Smooth muscle cell (in vitro differentiated cells): ENCODE measurements at regions not wholly inside any gene's neighbourhood (a gene's known extent, or its start where the extent isn't known, plus 50 kb on each side); places are given as distances from the start of the nearest gene placed in this dataset.

ENCODE experiments used
- DNase-seq: peaks from one replicate; lab custom pipeline; 2025; ENCODE audit not compliant: unreplicated experiment; lab: John Stamatoyannopoulos, UW
- H2AFZ ChIP-seq: fragments of 200-600 bp; sonication (generic); 2 replicates; pipeline ENCODE4 v1.6.0; 2016; ENCODE audit warnings: antibody characterized with exemption, low read depth, mild to moderate bottlenecking
- H3F3A ChIP-seq: fragments of 200-600 bp; sonication (generic); 2 replicates; pipeline ENCODE4 v1.6.0; 2017; ENCODE audit warnings: antibody characterized with exemption, low read depth
- H3K27ac ChIP-seq: fragments of 200-600 bp; sonication (generic); 2 replicates; pipeline ENCODE4 v1.5.1; 2016; ENCODE audit warnings: low read depth, mild to moderate bottlenecking
- H3K27me3 ChIP-seq: fragments of 200-600 bp; sonication (generic); 2 replicates; pipeline ENCODE4 v1.6.1; 2016; ENCODE audit warnings: low read depth, mild to moderate bottlenecking
- H3K36me3 ChIP-seq: fragments of 200-600 bp; sonication (generic); 2 replicates; pipeline ENCODE4 v1.5.1; 2016; ENCODE audit warnings: low read depth
- H3K4me1 ChIP-seq: fragments of 200-600 bp; sonication (generic); 2 replicates; pipeline ENCODE4 v1.5.1; 2016; ENCODE audit warnings: low read depth
- H3K4me2 ChIP-seq: fragments of 200-600 bp; sonication (generic); 2 replicates; pipeline ENCODE4 v1.6.0; 2016; ENCODE audit warnings: mild to moderate bottlenecking
- H3K4me3 ChIP-seq: fragments of 200-600 bp; sonication (generic); 2 replicates; pipeline ENCODE4 v1.5.1; 2016; ENCODE audit warnings: mild to moderate bottlenecking
- H3K79me2 ChIP-seq: fragments of 200-600 bp; sonication (generic); 2 replicates; pipeline ENCODE4 v1.6.0; 2016; ENCODE audit warnings: low read depth, mild to moderate bottlenecking
- H3K9ac ChIP-seq: fragments of 200-600 bp; sonication (generic); 2 replicates; pipeline ENCODE4 v1.6.0; 2016; ENCODE audit warnings: low read depth
- H3K9me3 ChIP-seq: fragments of 200-600 bp; sonication (generic); replicated peaks from 2 replicates; pipeline ENCODE4 v1.5.1; 2016; ENCODE audit warnings: low read depth
- H4K20me1 ChIP-seq: fragments of 200-600 bp; sonication (generic); 2 replicates; pipeline ENCODE4 v1.6.0; 2016; ENCODE audit warnings: low read depth
- WGBS: methylation state at CpG from one replicate; pipeline ENCODE4 v1.1.7; 2016; ENCODE audit warnings: low lambda C conversion rate; 5-methylcytosine and 5-hydroxymethylcytosine counted together
- TF ChIP-seq, protein P1 (sequence below): fragments of 200-600 bp; sonication (generic); IDR thresholded peaks from 2 replicates; pipeline ENCODE4 v1.5.1; 2017; ENCODE audit warnings: borderline replicate concordance, mild to moderate bottlenecking, antibody characterized with exemption; ENCODE audit not compliant: insufficient read depth, poor library complexity, severe bottlenecking

DNA sequence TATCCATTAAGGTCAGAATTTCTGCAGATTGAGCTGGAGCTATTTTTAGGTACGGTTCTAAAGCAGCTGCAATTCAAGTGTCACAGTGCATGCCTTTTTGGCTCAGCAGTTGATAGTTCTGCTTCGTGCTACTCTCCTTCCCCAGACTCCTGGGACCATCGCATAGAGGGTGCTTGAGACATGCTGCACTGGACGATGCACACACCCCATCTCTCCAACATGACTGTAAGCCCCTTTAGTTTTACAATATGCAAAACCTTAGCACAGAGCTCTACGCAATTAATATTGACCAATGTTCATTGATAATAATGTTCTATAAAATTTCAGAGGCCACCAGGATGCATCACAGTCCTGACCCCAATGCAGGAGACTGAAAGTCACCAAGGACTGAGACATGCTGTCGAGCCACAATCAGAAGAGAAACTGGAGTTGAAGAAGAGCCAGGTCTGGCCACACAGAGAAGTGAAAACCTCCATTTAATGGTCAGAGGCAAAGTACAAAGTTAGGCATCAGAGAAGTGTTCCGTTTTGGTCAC is 120.9 kb upstream of the ZC3H12C start:
- H3K27me3 ChIP-seq, result no peaks in the 10 kb centered on the region
- TF ChIP-seq, protein P1, sequence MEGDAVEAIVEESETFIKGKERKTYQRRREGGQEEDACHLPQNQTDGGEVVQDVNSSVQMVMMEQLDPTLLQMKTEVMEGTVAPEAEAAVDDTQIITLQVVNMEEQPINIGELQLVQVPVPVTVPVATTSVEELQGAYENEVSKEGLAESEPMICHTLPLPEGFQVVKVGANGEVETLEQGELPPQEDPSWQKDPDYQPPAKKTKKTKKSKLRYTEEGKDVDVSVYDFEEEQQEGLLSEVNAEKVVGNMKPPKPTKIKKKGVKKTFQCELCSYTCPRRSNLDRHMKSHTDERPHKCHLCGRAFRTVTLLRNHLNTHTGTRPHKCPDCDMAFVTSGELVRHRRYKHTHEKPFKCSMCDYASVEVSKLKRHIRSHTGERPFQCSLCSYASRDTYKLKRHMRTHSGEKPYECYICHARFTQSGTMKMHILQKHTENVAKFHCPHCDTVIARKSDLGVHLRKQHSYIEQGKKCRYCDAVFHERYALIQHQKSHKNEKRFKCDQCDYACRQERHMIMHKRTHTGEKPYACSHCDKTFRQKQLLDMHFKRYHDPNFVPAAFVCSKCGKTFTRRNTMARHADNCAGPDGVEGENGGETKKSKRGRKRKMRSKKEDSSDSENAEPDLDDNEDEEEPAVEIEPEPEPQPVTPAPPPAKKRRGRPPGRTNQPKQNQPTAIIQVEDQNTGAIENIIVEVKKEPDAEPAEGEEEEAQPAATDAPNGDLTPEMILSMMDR, result no peak
- H3K4me2 ChIP-seq, result no peak overlapping the region
- no peak overlapping the region for H3K4me3 ChIP-seq
- H3F3A ChIP-seq, result no peaks in the 10 kb centered on the region
- no peaks in the 10 kb centered on the region for H3K36me3 ChIP-seq
- 82% methylated on average over 7 of the region's 7 CpGs for WGBS
- peaks cover 10% of the 10 kb centered on the region for H3K4me1 ChIP-seq
- no peaks in the 10 kb centered on the region for H4K20me1 ChIP-seq
- no peak overlapping the region for H3K27ac ChIP-seq
- H3K79me2 ChIP-seq, result no peaks in the 10 kb centered on the region
- H3K9ac ChIP-seq, result no peak overlapping the region
- no peak for DNase-seq
- H2AFZ ChIP-seq, result no peak overlapping the region
- no peaks in the 10 kb centered on the region for H3K9me3 ChIP-seq

DNA sequence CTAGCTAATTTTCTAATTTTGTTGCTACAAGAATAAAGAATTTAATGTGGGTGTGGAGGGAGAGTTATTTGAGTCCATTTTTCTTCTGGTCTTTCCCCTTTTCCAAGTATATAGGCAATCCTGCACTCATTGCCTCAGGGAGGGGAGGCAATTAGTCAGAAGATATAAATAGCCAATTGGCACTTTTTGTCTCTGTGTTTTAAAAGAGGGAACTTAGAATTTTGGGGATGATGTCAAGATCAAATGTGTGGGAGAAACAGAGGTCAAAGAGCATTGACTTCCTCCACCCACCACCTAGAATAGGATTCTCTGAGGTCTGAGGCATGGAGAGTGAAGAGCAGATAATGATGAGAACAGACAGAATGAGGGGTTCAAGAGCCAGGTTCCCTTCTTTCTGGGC is 120.3 kb upstream of the ZC3H12C start:
- no peak overlapping the region for H3K9ac ChIP-seq
- H3K27me3 ChIP-seq, result no peaks in the 10 kb centered on the region
- no peaks in the 10 kb centered on the region for H3K9me3 ChIP-seq
- H2AFZ ChIP-seq, result no peak overlapping the region
- no peaks in the 10 kb centered on the region for H3F3A ChIP-seq
- no peak overlapping the region for H3K4me3 ChIP-seq
- H3K4me2 ChIP-seq, result no peak overlapping the region
- no peaks in the 10 kb centered on the region for H3K79me2 ChIP-seq
- DNase-seq, result no peak
- peaks cover 10% of the 10 kb centered on the region for H3K4me1 ChIP-seq
- no peaks in the 10 kb centered on the region for H3K36me3 ChIP-seq
- TF ChIP-seq, protein P1, result no peak
- no peaks in the 10 kb centered on the region for H4K20me1 ChIP-seq
- no peak overlapping the region for H3K27ac ChIP-seq

DNA sequence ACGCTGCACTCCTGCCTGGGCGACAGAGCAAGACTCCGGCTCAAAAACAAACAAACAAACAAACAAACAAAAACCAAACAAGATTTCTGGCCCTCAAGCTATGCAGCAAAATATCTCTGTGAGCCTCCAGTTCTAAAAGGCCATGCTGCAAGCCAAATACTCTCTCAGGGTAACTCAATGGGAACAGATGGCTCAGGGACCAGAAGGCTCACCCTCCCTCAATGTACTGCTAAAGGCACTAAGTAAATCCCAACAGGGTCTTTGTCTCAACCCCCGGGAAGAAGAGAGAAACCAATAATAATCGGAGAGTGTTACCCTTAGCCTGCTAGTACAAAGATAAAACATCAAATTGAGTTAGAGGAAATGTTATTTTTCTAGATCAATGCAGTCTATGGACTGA is 119.7 kb upstream of the ZC3H12C start:
- H3K4me2 ChIP-seq, result no peak overlapping the region
- no peaks in the 10 kb centered on the region for H3K79me2 ChIP-seq
- TF ChIP-seq, protein P1, result no peak
- H3K9me3 ChIP-seq, result no peaks in the 10 kb centered on the region
- DNase-seq, result no peak
- peaks cover 10% of the 10 kb centered on the region for H3K4me1 ChIP-seq
- H3F3A ChIP-seq, result no peaks in the 10 kb centered on the region
- no peak overlapping the region for H3K9ac ChIP-seq
- H3K4me3 ChIP-seq, result no peak overlapping the region
- no peak overlapping the region for H2AFZ ChIP-seq
- H4K20me1 ChIP-seq, result no peaks in the 10 kb centered on the region
- WGBS, result over 99% methylated on average over 5 of the region's 5 CpGs
- no peaks in the 10 kb centered on the region for H3K36me3 ChIP-seq
- H3K27ac ChIP-seq, result no peak overlapping the region
- no peaks in the 10 kb centered on the region for H3K27me3 ChIP-seq

DNA sequence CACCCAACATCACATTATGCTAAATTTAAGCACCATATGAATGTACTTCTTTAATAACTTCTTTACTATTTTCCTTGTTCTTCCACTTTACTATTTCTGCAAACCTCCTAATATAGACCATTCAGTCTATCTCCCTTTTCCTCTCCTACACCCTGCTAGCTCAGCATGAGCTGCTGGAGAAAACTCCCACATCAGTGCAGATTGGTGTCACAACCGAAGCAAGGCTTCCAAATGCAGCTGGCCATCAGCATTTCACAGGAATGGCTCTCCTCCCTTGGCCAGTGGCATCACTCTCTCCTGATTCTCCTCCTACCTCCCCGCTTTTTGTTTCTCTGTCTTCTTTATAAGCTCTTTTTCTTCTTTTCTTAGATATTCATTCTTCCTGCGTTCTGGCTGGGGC is 118.7 kb upstream of the ZC3H12C start:
- TF ChIP-seq, protein P1, result no peak
- DNase-seq, result no peak
- Histone ChIP-seq H3K4me2 (no peak overlapping the region), H3K79me2 (no peaks in the 10 kb centered on the region), H3F3A (no peaks in the 10 kb centered on the region), H3K9me3 (no peaks in the 10 kb centered on the region), H4K20me1 (no peaks in the 10 kb centered on the region), H3K9ac (no peak overlapping the region), H3K27ac (no peak overlapping the region), H3K36me3 (no peaks in the 10 kb centered on the region), H3K27me3 (no peaks in the 10 kb centered on the region), H3K4me3 (no peak overlapping the region), H3K4me1 (peaks cover 10% of the 10 kb centered on the region), H2AFZ (no peak overlapping the region)
- WGBS, result 79% methylated on average over 3 of the region's 3 CpGs
